ELF-1 (cell line): ENCODE measurements at regions not wholly inside any gene's neighbourhood (a gene's known extent, or its start where the extent isn't known, plus 50 kb on each side); places are given as distances from the start of the nearest gene placed in this dataset.

ENCODE experiments used
- DNase-seq: peaks from one replicate; pipeline ENCODE4 v3.0.0-alpha.2; 2016; ENCODE audit warnings: low read depth, low spot score

- DNase-seq, result no peak
Observed at GRCh38 chr3:59300733-59301132, 250.9 kb upstream of the CFAP20DC start.

DNA sequence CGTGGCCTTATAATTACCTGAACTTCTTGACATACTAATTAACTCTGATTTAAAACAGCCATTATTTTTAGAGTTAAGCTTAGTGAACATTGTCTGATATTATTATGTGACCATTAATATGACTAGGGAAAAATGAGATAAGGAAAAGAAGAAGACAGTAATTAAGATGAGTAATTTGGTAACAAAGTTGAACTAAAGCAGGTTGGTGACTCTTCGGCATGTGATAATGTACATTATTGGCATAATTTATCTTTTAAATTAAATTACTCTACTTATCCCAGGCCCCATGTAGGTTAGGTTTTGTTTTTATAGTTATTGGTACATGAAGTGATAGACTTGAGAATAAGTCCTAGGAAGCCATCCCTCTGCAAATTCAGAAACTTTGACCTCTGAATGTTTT is 249.7 kb upstream of the CFAP20DC start:
- no peak for DNase-seq

GRCh38 chr3:59290358-59290757 is 240.5 kb upstream of the CFAP20DC start:
- no peak for DNase-seq

- DNase-seq, result no peak
Observed at GRCh38 chr3:59289831-59290230, 240.0 kb upstream of the CFAP20DC start.

DNA sequence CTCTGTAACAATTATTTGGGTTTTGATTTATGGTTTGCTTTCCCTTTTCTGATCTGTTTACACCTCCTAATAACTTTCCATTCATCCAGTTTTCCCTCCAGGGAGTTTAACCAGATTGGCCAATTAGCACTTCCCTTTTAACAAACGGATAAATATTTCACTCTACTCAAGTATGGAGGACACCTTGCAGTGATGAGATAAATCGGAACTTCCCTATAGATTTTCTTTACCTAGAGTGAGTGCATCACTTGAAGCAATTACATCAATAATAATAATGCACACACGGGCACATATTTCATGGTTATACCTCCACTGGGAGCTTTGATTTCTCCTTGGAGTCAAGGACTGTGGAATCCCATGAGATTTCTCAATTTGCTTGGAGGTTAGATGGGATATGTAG is 239.1 kb upstream of the CFAP20DC start:
- DNase-seq, result no peak

DNA sequence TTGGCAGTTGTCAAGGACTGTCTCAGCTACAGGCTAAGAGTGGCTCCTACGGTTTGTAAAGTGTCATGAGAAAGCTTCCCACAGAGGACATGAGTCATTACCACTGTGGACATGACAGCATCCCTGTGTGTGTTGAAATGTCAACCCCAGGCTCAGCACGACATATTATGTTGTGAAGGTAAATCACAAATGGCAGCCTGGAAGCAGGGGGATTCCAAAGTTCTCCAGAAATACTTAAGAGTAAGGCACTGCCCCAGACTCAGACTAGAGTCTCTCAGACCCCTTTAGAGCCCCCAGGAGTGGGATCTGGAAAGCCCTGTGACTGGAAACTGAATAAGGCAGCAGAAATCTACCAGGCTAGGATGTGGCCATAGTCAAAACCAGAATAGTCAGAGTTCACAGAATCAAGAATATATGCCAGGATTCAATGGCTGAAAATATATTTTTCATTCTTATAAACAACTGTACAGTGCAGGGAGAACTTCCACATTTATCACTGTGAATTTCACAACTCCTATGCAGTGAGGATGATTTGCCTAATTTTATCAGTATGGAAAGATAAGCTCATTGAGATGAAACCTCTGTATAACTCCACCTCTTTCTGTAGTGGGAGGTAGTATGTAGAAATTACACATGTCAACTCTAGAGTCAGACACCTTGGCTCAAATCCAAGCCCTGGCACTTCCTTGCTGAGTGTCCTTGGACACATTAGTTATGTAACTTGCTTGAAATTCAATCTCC is 237.1 kb upstream of the CFAP20DC start:
- DNase-seq, result no peak

DNA sequence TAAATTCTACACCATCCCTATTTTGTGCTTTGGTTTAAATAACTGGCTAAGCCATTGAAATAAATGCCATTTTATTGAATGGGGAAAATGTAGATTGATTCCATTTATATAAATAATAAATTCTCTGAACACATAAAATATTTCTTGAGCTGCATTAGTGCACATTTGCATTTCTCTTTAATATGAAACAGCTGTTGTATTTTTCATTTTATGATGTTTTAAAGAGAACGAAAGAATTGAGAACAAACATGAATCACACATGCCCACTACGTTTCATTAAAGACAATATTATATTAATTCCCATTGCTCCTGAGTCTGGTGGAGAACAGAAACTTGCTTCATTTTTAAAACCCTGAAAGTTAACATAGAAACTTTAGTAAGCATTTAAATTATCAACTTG is 235.7 kb upstream of the CFAP20DC start:
- DNase-seq, result no peak

DNA sequence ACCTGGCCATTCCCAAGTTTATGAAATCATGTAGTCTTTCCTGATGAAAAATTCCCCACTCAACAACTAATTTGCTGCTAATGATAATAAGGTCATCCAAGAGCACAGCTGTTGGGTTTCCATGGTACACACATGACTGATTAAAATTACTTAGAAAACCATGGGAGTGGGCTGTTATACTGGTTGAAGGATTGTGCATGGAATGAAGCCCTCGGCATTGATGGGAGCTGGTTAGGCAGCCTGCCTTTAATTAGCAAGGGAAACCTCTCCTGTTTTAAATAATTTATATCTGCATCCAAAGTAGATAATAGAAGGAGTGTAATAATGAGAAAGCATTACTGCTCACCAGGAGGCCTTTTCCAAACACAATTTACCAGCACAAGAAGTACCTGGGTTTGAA is 235.1 kb upstream of the CFAP20DC start:
- DNase-seq, result no peak

DNA sequence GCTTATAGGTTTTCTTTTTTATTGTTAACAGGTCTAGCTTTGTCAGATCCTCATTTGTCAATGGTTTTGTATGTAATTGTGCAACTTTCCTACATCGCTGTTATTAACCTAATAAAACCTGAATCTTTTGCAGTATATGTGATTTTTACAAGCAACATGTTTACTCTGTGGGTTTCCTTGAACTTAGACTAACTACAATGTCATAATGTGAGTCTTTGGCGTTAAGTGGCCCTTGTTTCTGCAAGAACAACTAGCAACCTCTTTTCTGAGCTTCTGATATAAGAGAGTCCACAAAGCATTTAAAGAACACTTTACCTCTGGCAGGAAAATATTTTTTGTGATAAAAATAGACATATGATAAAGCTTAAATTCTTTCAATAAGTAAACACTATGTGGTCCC is 230.3 kb upstream of the CFAP20DC start:
- DNase-seq, result no peak

GRCh38 chr3:59277816-59278215 is 228.0 kb upstream of the CFAP20DC start:
- no peak for DNase-seq

DNA sequence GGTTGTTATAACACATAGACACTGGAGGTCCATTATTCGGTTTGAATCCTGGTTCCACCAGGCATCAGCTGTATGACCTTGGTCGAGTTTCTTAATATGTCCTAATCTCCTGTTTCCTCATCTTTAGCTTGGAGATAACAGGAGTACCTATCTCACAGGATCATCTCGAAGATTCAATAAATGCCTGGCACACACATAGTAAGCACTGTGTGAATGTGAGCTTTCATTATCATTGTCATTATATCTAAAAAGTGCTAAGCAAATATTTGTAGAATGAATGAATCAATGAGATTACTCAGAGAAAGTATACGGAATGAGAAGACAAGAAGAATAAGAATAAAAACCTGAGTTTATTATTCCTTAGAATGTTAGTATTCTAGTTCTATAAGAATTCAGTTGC is 227.4 kb upstream of the CFAP20DC start:
- no peak for DNase-seq

DNA sequence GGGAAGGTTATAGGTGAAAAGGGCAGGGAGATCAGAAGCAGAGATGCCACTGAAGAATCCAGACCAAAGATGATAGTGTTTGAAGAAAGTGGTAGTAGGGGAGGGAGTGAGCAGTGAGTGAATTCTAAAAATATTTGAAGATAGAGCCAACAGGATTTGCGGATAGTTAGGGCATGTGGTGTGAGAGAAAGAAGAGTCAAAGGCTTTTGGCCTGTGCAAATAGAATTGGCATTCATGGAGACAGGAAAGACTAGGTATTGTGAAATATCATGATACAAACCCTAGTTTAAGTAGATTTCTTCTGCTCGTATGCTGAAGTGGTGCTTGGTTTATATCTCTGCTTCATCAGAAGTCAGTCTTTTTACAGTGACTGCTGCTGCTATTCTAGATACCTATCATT is 224.2 kb upstream of the CFAP20DC start:
- no peak for DNase-seq

GRCh38 chr3:59271971-59272370 is 222.1 kb upstream of the CFAP20DC start:
- no peak for DNase-seq

DNA sequence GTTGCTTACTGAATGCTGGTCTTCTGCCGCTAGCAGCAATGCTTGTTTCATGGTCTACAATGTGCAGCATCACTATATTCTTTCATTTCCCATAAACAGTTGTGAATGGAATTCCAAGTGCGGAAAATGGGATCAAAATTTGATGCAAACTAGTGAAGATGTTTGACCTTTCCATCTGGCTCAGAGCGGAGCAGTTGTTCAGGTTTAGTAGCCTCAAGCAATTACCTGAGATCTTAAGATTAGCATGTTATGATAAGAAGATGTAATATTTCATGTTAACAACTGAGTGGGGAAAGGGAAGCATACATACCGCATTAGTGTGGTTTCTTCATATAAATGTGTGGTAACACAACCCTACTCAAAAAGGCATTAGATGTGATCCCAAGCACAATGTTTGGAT is 221.1 kb upstream of the CFAP20DC start:
- DNase-seq, result no peak

GRCh38 chr3:59270209-59270608 is 220.4 kb upstream of the CFAP20DC start:
- no peak for DNase-seq

DNA sequence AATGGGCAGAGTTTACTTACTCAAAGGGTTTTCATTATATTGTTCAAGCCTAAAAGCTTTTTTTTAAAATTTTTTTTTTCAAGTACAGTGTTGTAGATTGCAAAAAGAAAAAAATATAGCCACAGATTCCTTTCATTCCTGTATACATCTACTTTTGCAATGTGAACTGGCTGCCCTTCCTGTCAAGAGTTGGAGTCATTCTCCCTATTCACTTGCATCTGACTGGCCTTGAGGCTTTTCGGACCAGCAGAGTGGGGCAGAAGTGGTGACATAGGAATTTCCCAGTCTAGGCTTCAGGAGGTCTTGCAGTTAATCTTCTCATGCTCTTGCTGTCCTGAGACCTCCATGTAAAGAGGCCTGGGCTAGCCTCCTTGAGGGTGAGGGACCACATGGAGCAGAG is 218.3 kb upstream of the CFAP20DC start:
- no peak for DNase-seq

- DNase-seq, result no peak
Observed at GRCh38 chr3:59267021-59267420, 217.2 kb upstream of the CFAP20DC start.

GRCh38 chr3:59266551-59266950 is 216.7 kb upstream of the CFAP20DC start:
- DNase-seq, result no peak

GRCh38 chr3:59265566-59265965 is 215.7 kb upstream of the CFAP20DC start:
- no peak for DNase-seq

GRCh38 chr3:59264366-59264765 is 214.5 kb upstream of the CFAP20DC start:
- no peak for DNase-seq

DNA sequence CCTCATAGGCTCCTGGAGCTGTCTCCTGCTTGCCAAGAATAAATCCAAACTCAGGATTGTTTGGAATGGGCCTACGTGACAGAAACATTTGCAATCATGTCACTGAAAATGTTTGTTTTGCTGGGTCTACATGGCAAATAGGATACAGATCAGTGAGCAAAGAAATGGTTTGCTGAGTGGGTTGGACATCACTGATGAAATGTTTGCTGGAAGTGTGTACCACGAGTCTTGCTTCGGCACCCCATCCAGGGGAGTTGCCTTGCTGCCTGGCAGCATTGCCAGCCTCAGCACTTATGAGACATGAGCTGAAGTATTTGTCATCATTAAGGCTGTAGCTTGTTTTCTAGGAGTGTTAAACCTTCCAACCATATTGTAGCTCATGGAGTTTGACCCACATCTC is 213.3 kb upstream of the CFAP20DC start:
- no peak for DNase-seq

DNA sequence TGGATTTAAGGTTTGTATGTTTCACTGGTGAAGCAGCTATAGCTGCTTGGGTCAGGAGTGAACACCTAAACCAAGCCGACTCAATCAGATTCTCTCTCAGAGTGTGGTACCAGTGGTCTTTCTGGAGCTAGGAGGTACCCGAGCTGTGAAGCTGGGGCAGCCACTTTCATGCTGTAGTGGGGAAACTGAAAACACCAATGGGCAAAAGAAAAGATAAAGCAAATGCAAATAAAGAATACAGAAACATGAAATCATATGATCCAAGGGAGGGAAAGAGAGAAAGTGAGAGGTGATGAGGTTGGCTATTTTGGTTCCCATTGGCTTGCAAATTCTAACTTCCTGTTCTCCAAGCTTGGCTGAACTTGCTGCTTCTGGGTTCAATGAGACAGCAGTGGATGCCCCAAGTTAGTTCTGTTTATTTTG is 212.3 kb upstream of the CFAP20DC start:
- DNase-seq, result no peak

GRCh38 chr3:59261009-59261408 is 211.2 kb upstream of the CFAP20DC start:
- DNase-seq, result no peak
